ENCODE measurements at regions not wholly inside any gene's neighbourhood (a gene's known extent, or its start where the extent isn't known, plus 50 kb on each side); places are given as distances from the start of the nearest gene placed in this dataset.

DNA sequence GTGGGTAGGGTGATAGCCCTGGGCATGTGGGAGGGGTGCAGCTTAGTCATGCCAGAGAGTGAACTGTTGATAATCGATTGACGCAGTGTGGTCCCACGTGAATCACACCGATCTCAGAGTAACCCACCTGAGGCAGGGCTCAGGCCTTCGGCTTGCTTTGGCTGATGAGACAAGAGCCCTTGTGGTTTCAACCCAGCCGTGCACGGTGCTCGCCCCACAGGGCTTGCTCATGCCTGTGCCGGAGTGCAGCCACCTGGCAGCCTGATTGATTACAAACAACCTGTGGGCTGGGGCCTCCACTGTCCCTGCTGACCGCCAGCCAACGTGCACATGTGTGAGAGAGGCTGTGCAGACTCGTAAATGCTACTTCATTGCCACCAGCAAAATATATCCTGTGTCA lies 144.9 kb upstream of the ADARB2 start:
- H3K27me3 ChIP-seq (ENCODE audit: insufficient read depth, low read length, poor library complexity) = no peaks in the 10 kb centered on the region
- ATAC-seq (ENCODE audit: insufficient read depth, low read depth) = no peak; the same call in 2 of the 3 replicates

DNA sequence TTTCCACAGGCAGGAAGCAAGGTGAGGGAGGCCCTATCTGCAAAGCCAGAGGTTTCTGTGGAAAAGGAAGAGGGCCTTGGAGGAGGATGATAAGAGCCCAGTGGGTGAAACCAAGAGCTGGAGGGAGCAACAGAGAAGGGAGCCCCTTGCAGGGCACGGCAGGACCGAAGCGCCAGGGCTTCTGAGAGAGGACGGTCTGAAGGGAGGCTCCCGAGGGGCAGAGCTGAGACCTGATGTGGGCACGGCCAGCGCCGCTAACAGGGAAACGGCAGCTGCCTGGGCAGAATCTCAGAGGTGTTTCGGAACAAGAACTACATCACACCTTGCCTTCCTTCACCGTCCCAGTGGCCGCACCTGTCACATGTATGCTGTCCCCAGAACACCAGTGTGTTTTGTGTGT lies 144.3 kb upstream of the ADARB2 start:
- H4K20me1 ChIP-seq (ENCODE audit: insufficient read depth, low read length) = no peaks in the 10 kb centered on the region
- no peak for TF ChIP-seq EZH2 (IDR thresholded peaks at IDR 0.05; ENCODE audit: borderline replicate concordance, low read depth, low read length, severe bottlenecking)
- TF ChIP-seq, protein P1, sequence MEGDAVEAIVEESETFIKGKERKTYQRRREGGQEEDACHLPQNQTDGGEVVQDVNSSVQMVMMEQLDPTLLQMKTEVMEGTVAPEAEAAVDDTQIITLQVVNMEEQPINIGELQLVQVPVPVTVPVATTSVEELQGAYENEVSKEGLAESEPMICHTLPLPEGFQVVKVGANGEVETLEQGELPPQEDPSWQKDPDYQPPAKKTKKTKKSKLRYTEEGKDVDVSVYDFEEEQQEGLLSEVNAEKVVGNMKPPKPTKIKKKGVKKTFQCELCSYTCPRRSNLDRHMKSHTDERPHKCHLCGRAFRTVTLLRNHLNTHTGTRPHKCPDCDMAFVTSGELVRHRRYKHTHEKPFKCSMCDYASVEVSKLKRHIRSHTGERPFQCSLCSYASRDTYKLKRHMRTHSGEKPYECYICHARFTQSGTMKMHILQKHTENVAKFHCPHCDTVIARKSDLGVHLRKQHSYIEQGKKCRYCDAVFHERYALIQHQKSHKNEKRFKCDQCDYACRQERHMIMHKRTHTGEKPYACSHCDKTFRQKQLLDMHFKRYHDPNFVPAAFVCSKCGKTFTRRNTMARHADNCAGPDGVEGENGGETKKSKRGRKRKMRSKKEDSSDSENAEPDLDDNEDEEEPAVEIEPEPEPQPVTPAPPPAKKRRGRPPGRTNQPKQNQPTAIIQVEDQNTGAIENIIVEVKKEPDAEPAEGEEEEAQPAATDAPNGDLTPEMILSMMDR (IDR thresholded peaks at IDR 0.05; ENCODE audit: borderline replicate concordance, extremely low read depth, low read length, poor library complexity, severe bottlenecking) = no peak
- no peak overlapping the region for H3K27ac ChIP-seq (ENCODE audit: low read length)
- no peaks in the 10 kb centered on the region for H3K4me1 ChIP-seq (ENCODE audit: insufficient read depth, low read length)
- H3K9ac ChIP-seq (ENCODE audit: low read depth, low read length) = no peak overlapping the region
- no peaks in the 10 kb centered on the region for H3K36me3 ChIP-seq (ENCODE audit: insufficient read depth, low read length)
- DNase-seq (no peak), ATAC-seq (ENCODE audit: insufficient read depth, low read depth) (no peak)
- H3K9me3 ChIP-seq (ENCODE audit: insufficient read depth, low read length, severe bottlenecking) = peaks cover 8% of the 10 kb centered on the region
- H2AFZ ChIP-seq (ENCODE audit: low read depth, low read length) = no peak overlapping the region
- no peak overlapping the region for H3K4me2 ChIP-seq (ENCODE audit: insufficient read depth, low read length)
- no peaks in the 10 kb centered on the region for H3K27me3 ChIP-seq (ENCODE audit: insufficient read depth, low read length, poor library complexity)
- H3K79me2 ChIP-seq (ENCODE audit: insufficient read depth, low read length) = no peaks in the 10 kb centered on the region
- H3K4me3 ChIP-seq (ENCODE audit: low read depth in 1 of 2, low read length in 2 of 2) = no peak overlapping the region

More for the DNA sequence above, 144.9 kb upstream of the ADARB2 start:
- no peak overlapping the region for H3K4me3 ChIP-seq (ENCODE audit: low read depth in 1 of 2, low read length in 2 of 2)
- no peaks in the 10 kb centered on the region for H4K20me1 ChIP-seq (ENCODE audit: insufficient read depth, low read length)
- peaks cover 10% of the 10 kb centered on the region for H3K9me3 ChIP-seq (ENCODE audit: insufficient read depth, low read length, severe bottlenecking)
- no peak overlapping the region for H3K9ac ChIP-seq (ENCODE audit: low read depth, low read length)
- no peaks in the 10 kb centered on the region for H3K79me2 ChIP-seq (ENCODE audit: insufficient read depth, low read length)
- no peak overlapping the region for H3K4me2 ChIP-seq (ENCODE audit: insufficient read depth, low read length)
- H3K36me3 ChIP-seq (ENCODE audit: insufficient read depth, low read length) = no peaks in the 10 kb centered on the region
- peak; percentile 14 for DNase-seq
- no peak overlapping the region for H2AFZ ChIP-seq (ENCODE audit: low read depth, low read length)
- no peak overlapping the region for H3K27ac ChIP-seq (ENCODE audit: low read length)
- H3K4me1 ChIP-seq (ENCODE audit: insufficient read depth, low read length) = no peaks in the 10 kb centered on the region
- TF ChIP-seq, protein P1 (IDR thresholded peaks at IDR 0.05; ENCODE audit: borderline replicate concordance, extremely low read depth, low read length, poor library complexity, severe bottlenecking) = no peak
- TF ChIP-seq EZH2 (IDR thresholded peaks at IDR 0.05; ENCODE audit: borderline replicate concordance, low read depth, low read length, severe bottlenecking) = no peak

DNA sequence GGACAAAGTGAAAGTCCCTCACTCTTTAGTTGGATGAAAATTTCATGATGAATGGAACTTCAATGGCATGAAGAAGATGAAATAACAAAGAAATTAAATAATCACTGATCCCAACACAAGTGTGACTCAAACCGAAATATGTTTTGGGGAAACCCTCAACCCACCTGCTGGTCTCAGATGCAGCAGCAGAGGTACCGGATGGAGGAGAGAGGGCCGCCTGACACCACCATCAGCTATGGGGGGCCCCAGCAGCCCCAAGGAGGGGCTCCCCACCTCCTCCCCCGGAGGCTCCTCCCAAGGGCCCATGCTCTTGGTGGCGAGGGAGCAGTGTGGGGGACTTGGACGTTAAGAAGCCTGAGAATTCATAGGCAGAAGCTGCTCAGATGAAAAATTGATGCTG lies 137.2 kb upstream of the ADARB2 start:
- Histone ChIP-seq H3K4me1 (ENCODE audit: insufficient read depth, low read length) (no peaks in the 10 kb centered on the region), H3K9me3 (ENCODE audit: insufficient read depth, low read length, severe bottlenecking) (no peaks in the 10 kb centered on the region), H3K4me3 (ENCODE audit: low read depth in 1 of 2, low read length in 2 of 2) (no peak overlapping the region), H3K4me2 (ENCODE audit: insufficient read depth, low read length) (no peak overlapping the region), H3K27ac (ENCODE audit: low read length) (no peak overlapping the region), H3K79me2 (ENCODE audit: insufficient read depth, low read length) (no peaks in the 10 kb centered on the region), H3K36me3 (ENCODE audit: insufficient read depth, low read length) (no peaks in the 10 kb centered on the region), H3K9ac (ENCODE audit: low read depth, low read length) (no peak overlapping the region), H4K20me1 (ENCODE audit: insufficient read depth, low read length) (no peaks in the 10 kb centered on the region), H3K27me3 (ENCODE audit: insufficient read depth, low read length, poor library complexity) (no peaks in the 10 kb centered on the region), H2AFZ (ENCODE audit: low read depth, low read length) (no peak overlapping the region)
- TF ChIP-seq EZH2 (IDR thresholded peaks at IDR 0.05; ENCODE audit: borderline replicate concordance, low read depth, low read length, severe bottlenecking) = no peak
- TF ChIP-seq, protein P1 (IDR thresholded peaks at IDR 0.05; ENCODE audit: borderline replicate concordance, extremely low read depth, low read length, poor library complexity, severe bottlenecking) = no peak
- no peak for ATAC-seq (ENCODE audit: insufficient read depth, low read depth)
- DNase-seq = no peak

Measured in DND-41 (cell line).